Putamen (tissue), 1 donor: ENCODE measurements at regions not wholly inside any gene's neighbourhood (a gene's known extent, or its start where the extent isn't known, plus 50 kb on each side); places are given as distances from the start of the nearest gene placed in this dataset.
A peak's percentile ranks its signal among the peaks of the same experiment; 100 is the strongest.

Source experiments
- DNase-seq: peaks from one replicate; pipeline ENCODE4 v3.0.0-alpha.2; 2016; ENCODE audit warnings: low spot score

- DNase-seq = no peak
These were observed 145.6 kb downstream of the ZBTB18 start for GRCh38 chr1:244196571-244197285.

- DNase-seq = no peak
These were observed 146.8 kb downstream of the ZBTB18 start for GRCh38 chr1:244197851-244198375.

- no peak for DNase-seq
These were observed 148.8 kb downstream of the ZBTB18 start for GRCh38 chr1:244199902-244200301.

- no peak for DNase-seq
These were observed 149.5 kb downstream of the ZBTB18 start for GRCh38 chr1:244200596-244200995.

GRCh38 chr1:244201750-244202149 lies 150.7 kb downstream of the ZBTB18 start:
- no peak for DNase-seq

GRCh38 chr1:244204004-244204403 lies 152.9 kb downstream of the ZBTB18 start:
- no peak for DNase-seq

- no peak for DNase-seq
These were observed 154.1 kb downstream of the ZBTB18 start for GRCh38 chr1:244205171-244205570.

GRCh38 chr1:244205906-244206305 lies 154.8 kb downstream of the ZBTB18 start:
- DNase-seq = no peak

- no peak for DNase-seq
These were observed 156.2 kb downstream of the ZBTB18 start for GRCh38 chr1:244207042-244207934.

GRCh38 chr1:244207935-244208244 lies 156.8 kb downstream of the ZBTB18 start:
- DNase-seq = no peak

GRCh38 chr1:244209955-244210354 lies 158.9 kb downstream of the ZBTB18 start:
- no peak for DNase-seq

GRCh38 chr1:244210884-244211558 lies 159.9 kb downstream of the ZBTB18 start:
- DNase-seq = no peak

GRCh38 chr1:244211559-244211944 lies 160.5 kb downstream of the ZBTB18 start:
- no peak for DNase-seq

GRCh38 chr1:244212219-244212618 lies 161.1 kb downstream of the ZBTB18 start:
- no peak for DNase-seq

- peak; percentile 79 for DNase-seq
These were observed 161.9 kb downstream of the ZBTB18 start for GRCh38 chr1:244212797-244213475.

- no peak for DNase-seq
These were observed 163.2 kb downstream of the ZBTB18 start for GRCh38 chr1:244214009-244214967.

- DNase-seq = no peak
These were observed 165.8 kb downstream of the ZBTB18 start for GRCh38 chr1:244216836-244217235.

- peak; percentile 34 for DNase-seq
These were observed 166.6 kb downstream of the ZBTB18 start for GRCh38 chr1:244217711-244218110.

GRCh38 chr1:244218220-244218619 lies 167.1 kb downstream of the ZBTB18 start:
- peak; percentile 76 for DNase-seq

GRCh38 chr1:244219149-244219548 lies 168.1 kb downstream of the ZBTB18 start:
- DNase-seq = no peak

- DNase-seq = no peak
These were observed 168.7 kb downstream of the ZBTB18 start for GRCh38 chr1:244219802-244220201.
